ENCODE measurements at regions not wholly inside any gene's neighbourhood (a gene's known extent, or its start where the extent isn't known, plus 50 kb on each side); places are given as distances from the start of the nearest gene placed in this dataset.
"Not testable (repeated sequence)": the region's sequence is repeated elsewhere in the genome, so short reads cannot be mapped to it uniquely, and the experiment has no call there.

DNA sequence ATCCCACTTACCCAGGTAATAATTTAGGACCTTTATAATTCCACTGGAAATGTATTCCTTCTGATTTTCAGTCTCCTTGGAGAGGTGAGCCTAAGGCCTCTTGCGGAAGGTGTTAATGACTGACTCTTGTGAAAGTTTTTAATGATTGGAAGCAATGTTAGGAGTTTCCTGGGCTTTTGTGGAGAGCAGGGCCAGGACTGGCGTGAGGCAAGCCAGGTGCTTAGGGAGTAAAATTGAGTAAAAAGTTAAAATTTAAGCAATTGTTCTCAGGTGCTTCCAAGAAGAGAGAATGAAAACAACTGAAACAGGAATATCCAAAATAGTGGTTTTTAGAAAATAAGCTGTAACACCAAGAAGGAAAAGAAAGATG, 130.6 kb upstream of the TGFBR2 start:
- no peak for DNase-seq

DNA sequence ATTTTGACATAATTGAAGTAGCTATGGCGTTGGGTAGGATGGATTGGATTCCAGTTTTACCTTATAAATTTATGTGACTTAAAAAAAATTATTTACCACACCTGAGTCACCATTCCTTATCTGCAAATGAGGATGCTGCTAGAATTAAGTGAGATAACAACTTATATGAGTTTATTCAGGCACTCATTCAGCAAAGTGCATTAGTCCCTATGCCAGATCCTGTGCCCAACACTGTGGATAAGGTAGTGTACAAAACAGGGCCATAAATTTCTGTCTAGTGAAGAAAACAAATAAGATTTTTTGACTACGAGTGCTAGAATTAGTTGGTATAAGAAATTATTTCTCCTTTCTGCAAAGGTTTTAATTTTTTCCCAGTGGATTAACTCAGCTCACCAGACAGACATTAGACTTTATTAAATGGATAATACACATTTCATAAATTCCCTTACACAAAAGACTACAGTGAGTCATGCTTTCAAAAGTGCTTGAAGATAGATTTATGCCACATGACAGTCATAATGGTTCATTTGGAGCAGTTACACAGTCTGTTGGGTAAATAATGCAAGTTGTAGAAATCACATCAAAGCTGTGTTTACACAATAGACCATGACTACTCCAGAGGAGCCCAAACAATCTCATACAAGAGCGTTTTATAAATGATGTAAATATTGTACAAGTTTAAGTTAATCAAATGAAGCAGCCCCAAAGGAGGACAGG, 129.9 kb upstream of the TGFBR2 start:
- no peak for DNase-seq

DNA sequence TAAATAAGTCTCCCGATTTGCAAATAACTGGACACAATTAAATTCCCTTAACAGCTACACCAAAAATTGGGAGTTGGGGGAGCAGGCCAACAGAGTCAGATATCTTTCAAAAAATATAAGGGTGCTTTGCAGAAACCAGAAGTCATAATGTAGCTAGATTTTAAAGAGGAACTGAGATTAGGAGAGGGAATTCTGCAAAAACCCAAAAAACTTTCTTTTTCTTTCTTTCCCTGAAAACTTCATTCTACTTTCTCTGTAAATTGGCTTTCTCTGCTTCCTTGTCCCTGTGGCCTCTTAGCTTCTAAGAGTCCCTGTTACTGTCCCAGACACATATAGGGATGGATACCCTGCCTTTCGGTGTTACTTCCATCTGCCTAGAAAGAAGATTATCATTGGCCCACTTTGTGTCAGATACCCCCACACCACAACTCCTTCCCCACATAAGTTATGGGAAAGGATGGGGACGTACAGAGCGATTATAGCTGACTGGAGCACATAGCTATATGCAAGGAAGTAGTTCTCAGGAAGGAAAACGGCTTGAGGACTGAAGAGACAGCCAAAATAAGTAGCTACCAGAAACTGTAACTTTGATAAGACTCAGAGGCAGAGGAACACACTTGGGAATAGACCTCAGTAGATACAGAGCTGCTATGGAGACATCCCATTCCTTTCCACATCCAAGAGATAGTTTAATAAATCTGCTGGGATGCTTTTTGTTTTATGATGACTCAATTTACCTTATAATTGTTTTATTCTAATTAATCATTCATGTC, 129.1 kb upstream of the TGFBR2 start:
- DNase-seq = no peak

DNA sequence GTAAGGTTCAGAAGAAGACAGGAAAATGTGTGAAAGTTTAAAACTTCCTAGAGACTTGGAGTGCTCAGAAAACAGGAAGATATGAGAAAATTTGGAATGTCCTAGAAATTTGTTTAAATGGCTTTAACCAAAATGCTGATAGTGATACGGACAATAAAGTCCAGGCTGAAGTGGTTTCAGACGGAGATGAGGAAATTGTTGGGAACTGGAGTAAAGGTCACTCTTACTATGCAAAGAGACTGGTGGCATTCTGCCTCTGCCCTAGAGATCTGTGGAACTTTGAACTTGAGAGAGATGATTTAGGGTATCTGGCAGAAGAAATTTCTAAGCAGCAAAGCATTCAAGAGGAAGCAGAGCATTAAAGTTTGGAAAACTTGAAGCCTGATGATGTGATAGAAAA, 126.7 kb upstream of the TGFBR2 start:
- not testable (repeated sequence) for DNase-seq

DNA sequence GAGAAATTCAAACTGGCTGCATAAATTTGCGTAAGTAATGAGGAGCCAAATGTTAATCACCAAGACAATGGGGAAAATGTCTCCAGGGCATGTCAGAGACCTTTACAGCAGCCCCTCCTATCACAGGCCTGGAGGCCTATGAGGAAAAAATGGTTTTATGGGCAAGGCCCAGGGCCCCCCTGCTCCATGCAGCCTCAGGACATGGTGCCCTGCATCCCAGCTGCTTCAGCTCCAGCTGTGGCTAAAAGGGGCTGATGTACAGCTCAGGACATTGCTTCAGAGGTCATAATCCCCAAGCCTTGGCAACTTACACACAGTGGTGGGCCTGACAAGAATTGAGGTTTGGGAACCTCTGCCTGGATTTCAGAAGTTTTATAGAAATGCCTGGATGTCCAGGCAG, 126.2 kb upstream of the TGFBR2 start:
- DNase-seq = not testable (repeated sequence)

DNA sequence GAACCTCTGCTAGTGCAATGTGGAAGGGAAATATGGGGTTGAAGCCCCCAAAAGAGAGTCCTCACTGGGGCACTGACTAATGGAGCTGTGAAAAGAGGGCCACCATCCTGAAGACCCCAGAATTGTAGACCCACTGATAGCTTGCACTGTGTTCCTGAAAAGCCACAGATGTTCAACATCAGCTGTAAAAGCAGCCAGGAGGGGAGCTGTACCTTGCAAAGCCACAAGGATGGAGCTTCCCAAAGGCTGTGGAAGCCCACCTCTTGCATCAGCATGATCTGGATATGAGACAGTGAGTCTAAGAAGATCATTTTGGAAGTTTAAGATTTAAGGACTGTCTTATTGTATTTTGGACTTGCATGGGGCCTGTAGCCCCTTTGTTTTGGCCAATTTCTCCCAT, 125.8 kb upstream of the TGFBR2 start:
- no peak for DNase-seq

DNA sequence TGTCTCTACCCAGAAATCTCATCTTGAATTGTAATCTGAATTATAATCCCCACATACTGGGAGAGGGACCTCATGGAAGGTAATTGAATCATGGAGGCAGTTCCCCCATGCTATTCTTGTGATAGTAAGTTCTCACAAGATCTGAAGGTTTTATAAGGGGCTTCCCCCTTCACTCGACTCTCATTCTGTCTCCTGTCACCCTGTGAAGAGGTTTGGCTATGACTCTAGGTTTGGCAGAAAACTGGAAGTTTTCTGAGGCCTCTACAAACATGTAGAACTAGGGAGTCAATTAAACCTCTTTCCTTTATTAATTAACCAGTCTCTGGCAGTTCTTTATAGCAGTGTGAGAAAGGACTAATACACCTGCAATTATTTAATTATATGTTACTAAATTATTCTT, 125.2 kb upstream of the TGFBR2 start:
- no peak for DNase-seq

DNA sequence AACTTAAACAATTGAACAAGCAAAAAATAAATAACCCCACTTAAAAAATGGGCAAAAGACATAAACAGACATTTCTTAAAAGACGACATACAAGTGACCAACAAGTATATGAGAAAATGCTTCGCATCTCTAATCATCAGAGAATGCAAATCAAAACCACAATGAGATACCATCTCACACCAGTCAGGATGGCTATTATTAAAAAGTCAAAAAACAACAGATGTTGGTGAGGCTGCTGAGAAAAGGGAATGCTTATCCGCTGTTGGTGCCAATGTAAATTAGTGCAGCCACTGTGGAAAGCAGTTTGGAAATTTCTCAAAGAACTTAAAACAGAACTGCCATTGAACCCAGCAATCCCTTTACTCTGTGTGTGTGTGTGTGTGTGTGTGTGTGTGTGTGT, 122.2 kb upstream of the TGFBR2 start:
- not testable (repeated sequence) for DNase-seq

DNA sequence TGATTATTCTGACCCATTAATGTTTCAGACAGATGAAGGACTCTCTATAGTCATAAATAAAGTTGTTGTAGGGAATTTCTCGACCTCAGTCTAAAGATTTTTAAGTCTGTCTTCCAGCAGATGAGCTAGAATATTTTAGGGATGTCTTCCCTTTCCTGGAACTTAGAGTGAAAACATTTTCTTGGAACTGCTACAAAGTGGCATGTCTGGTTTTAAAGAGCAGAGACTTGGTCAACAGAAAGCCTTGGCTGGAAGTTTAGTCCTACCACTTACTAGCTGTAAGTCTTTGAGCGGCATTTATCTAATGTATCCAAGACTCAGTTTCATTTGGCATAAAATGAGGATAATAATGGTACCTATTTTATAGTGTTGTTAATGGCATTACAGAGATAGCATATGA, 120.0 kb upstream of the TGFBR2 start:
- DNase-seq = no peak

DNA sequence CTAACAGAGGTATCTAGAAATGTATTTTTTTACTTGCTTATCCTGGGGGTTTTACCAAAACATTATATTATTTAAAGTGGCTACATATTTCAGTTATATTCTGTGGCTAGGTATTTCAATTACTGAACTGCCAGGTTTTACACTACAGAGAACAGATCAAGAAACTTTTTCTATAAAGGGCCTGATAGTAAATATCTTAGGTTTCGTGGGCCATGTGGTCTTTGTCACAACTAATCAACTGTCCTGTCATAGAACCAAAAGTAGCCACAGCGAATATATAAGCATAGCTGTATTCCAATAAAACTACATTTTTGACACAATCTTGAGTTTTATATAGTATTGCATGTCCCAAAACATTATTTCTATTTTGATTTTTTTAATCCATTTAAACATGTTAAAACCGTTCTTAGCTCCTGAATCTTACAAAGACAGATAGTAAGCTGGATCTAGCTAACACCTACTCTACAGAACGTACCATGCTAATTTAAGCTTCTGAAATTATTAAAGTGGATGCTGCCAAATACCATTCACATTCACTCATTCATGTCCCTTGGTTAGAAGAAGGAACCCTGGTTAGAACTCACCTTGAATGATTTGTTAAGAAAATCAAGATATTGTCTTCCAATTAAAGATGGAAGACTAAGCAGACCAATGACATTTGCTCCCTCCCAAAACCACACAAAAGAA, 118.2 kb upstream of the TGFBR2 start:
- DNase-seq = no peak

DNA sequence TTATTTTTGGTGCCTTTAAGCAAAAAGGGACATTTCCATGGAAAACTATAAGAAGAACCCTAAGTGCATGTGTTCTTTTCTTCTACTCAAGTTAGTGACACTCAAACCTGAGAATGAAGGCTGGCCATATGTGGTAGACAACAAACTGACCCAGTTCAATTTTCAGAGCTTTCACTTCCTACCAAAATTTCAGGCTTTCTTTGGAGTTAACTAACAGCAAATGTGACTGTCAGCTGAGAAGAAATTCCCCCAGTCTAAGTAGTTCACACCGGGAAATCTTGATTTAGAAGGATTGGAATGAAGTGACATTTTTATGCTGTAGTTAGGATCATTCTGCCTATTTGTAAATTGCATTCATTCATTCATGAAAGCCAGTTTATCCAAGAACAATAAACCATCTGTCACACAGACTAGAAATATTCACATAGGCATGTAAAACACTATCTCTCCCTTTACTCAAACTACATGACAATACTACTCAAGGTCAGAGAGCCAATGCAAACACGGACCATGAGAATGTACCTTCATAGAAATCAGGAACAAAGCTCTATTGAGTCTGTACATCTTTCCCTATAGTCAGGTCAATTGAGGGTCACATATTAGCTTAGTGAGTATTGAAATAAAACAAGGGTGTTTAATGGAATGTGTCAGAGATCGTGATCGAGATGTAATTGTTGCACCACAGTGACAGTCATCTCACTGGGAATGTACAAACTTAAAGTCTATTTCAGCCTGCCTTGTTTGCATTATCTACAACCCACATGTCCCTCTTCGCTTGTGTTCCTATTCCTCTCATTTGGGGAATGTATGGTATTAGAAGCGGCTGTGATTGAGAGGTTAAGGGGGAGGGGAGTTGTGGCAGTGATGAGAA, 113.8 kb upstream of the TGFBR2 start:
- DNase-seq = no peak

DNA sequence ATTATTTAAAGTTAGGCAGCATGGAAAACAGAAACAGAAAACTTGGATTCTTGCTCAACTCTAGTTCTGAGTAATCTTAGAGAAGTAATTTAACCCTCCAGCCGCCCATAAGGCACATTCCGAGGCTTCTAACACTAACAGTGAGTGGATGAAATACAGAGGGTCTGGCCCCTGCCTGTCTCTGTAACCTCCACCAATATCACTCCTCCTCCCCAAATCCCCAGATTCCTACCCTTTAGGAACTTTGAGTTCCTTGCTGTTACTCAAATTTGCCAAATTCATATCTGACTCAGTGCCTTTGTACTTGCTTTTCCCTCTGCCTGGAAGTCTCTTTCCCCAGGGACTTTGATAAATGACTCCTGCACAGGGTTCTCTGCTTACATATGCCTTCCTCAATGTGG, 112.5 kb upstream of the TGFBR2 start:
- DNase-seq = no peak

DNA sequence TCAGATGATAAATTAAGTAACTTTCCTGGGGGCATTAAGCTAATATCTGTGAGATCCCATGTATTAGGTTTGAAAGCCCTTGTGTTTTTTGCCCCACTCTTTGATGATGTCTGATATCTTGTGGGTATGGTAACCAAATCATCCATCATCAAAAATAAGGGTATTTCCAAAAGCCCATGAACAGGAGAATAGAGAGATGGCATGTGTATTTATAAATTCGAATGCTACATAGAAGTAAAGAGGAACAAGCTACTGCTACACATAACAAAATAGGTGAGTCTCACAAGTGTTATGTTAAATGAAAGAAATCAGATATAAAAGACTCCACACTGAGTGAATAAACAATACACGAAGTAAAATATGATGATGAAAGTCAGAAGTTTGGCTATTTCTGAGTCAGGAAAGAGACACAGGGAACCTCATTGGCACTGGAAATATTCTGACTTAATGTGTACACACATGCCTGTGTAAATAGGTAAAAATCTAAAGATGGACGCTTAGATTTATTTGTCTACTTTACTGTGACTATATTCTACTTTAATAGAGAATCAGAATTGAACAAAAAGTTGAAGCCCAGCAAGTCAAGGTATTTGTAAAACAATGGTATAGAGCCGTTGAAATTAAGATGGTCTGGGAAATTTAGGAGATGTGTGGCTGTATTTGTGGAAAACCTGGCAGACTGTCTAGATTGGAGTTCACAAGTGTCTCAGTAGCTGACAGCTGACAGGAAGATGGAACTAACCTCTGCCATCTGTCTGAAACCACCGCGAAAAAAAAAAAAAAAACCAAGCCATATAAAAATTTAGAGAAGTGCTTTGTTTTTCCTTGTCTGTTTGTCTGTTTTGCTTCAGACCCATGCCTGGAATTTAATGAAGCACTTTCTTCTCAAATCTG, 111.0 kb upstream of the TGFBR2 start:
- no peak for DNase-seq

DNA sequence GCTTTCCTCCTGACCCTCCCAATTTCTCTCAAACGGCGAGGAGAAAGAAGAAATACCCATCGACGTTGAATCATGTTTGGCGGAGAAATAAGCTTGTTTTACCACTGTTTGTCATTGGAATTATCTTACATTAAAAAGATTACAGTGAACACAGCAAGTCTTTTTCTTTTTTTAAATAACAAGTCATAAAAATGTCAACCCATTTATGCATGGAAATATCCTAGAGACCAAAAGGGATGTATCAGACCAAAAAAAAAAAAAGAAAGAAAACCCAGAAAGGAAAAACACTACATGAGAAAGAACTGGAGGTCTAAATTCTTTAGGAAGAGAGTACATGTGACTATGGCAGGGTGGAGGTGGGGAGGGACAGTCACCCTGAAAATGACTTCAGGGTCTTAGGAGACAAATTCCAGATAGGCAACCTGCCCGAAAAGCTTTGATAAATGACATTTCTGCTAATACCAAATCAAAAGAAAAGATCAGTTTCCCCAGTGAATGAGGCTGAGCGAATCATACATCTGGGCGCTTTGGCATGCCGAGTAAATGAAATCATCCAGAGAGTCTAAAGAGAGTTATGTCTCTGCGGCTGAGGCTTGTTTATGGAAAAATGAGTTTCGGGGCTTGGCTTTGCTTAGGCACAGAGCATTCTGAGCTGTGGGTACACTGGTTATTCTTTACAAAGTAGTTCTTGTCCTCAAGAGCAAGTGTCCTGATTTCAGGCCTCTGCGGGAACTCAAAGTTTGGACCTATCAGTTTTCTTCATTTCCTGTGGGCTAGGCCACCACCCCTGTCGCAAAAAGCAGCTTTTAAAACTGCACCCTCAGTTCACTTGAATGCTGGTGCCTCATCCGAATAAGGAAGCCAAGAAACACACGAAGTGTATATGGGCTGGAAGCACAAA, 110.1 kb upstream of the TGFBR2 start:
- DNase-seq = no peak

DNA sequence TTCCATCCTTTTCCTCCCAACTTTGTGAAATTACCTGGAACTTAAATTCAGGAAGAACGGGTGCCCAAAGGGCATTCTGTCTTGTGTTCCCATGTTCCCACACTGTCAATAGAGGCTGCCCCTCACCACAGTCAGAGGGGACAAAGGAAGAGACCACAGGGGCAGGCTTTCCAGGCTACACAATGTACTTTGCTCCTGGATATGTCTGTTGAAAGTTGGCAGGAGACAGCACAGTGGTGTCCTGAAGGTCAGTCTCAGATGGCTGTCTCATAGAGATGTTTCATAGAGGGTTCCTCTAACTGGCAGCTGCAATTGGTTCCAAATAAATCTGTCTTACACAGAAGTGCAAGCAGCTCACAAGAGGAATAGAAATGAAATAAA, 107.8 kb upstream of the TGFBR2 start:
- DNase-seq = no peak

DNA sequence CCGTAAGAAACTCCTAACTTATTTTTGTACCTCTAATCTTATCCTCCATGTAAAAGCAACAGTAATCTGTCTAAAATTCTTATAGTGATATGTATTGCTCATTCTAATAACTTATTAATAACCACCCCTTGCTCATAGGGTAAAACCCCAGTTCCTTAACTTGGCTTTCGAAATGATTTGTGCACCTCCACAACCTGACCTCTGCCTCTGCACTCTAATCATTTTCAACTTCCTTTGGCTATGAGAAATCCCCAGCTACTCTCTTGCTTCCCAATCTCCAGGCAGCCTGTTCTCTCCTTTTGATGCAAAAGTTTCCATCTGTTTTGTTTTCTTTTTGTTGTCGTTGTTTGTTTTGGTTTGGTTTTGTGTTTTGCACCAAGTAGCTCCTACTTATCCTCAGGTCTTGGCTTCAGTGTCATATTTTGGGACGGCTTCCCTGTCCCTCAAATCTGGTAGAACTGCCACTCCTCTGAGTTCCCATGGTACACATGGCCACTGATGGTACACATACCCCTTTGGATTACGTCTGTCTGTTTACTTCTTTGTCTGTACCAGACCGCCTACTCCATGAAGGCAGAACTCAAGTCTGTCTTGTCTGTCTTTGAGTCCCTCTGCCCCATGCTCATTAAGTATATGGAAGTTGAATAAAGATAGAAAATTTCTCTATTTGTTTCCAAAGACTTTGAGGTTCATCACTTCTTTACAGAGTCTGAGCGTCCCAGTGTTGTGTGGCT, 105.6 kb upstream of the TGFBR2 start:
- no peak for DNase-seq

DNA sequence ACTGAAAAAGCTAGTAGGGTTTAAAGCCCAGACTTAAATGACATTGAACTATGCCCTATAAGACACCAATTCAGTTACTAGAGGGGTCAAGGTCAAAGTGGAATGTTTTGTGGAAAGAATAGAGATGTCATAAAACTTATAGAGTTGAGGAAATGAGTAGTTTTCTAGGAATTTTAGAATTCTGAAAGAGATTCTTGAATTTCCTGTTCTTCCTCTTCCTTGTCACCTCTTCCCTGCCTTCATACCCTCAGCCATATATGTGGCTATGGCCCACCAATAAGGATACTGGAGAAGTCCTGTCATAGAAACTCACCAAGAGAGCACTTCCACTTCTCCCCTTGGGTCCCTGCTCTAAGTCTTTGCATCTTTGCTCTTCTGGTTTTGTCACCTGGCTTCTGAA, 104.9 kb upstream of the TGFBR2 start:
- DNase-seq = no peak

DNA sequence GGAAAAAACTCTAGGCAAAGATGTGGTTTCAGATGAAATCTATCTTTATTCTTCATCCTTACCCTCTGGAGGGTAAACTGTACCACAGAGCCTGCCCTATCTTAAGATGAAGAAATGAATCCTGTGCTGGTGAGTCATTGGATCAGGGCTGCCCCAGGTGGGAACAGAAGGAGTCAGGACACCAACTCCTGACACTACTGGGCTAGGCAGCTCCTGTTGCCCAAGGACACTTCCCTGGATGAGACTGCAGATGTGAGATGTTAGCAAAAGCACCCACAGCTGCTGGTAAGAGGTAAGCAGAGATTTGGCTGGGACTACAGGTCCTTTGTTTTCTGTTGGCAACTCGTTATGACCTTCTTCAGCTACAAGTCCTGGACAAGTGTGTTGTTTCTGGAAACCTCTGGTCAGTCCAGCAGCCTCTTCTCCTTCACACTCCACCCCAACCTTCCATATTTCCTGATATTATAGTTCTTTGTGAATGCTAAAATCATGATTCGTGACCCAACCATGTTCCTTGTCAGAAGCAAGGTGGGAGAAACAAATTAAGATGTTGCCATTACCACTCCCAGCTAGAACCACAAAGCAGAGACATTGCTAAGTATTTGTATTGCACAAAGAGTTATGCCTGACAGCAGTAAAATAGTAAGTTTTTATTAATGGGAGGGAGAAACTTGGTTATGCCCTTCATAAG, 104.2 kb upstream of the TGFBR2 start:
- DNase-seq = no peak

DNA sequence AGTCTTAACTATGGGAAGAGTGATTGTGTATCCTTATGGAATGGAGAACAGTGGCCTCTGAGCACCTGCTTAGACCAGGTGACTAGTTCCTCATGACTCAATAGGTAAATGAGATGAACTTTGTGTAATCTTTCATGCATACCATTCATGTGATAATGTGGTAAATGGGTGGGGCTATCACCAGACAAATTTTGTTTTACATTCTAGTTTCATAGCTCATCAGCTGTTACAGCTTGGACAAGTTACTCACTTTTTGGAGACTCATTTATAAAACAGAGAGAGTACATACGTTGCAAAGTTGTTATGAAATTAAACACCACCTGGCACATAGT, 103.7 kb upstream of the TGFBR2 start:
- DNase-seq = no peak

DNA sequence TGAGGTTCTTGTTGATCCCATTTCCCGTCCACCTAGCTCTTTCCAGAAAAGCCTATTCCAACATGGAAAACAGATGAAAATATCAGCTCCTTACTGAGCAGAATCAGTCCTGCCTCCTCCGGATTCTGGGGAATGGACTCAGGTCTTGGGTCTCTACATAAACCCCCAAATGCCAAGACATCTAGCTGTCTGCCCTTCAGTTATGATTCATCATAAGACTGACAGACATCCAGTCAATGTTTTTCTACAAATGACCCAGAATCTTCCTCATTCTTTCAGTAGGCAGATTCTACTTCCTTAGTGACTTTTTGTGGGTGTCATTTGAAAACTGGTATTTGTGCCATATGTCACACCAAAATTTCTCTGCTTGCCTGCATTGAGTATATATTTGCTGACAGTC, 103.0 kb upstream of the TGFBR2 start:
- DNase-seq = no peak
